Transverse colon (tissue), 4 donors: ENCODE measurements at regions not wholly inside any gene's neighbourhood (a gene's known extent, or its start where the extent isn't known, plus 50 kb on each side); places are given as distances from the start of the nearest gene placed in this dataset.

Source experiments
- DNase-seq: peaks from one replicate; pipeline ENCODE4 v3.0.0-alpha.2; 2019
- H3K27ac ChIP-seq, 4 donors: fragments of 200-600 bp; sonication (generic); 2 replicates each; pipeline ENCODE4 v1.5.1; 2016 to 2018; ENCODE audit warnings: inconsistent platforms in 4 of 4
- H3K27me3 ChIP-seq: fragments of 200-600 bp; sonication (generic); 2 replicates; pipeline ENCODE4 v1.5.1; 2017; ENCODE audit warnings: inconsistent platforms
- H3K36me3 ChIP-seq, 4 donors: fragments of 200-600 bp; sonication (generic); 2 replicates each; pipeline ENCODE4 v1.5.1; 2017 to 2019; ENCODE audit warnings: inconsistent platforms in 4 of 4
- H3K4me1 ChIP-seq, 4 donors: fragments of 200-600 bp; sonication (generic); 2 replicates each; pipeline ENCODE4 v1.5.1; 2017 to 2020; ENCODE audit warnings: inconsistent platforms in 4 of 4
- H3K4me3 ChIP-seq, 4 donors: fragments of 200-600 bp; sonication (generic); 1 replicate in 1 of 4; 2 replicates in 3 of 4; pipeline versions ENCODE4 v1.5.1 to v1.6.1; 2017 to 2019; ENCODE audit warnings: inconsistent platforms in 4 of 4
- H3K9me3 ChIP-seq, 2 donors: fragments of 200-600 bp; sonication (generic); 2 replicates each; pipeline ENCODE4 v1.5.1; 2017 to 2019; ENCODE audit warnings: inconsistent platforms in 2 of 2
- EP300 ChIP-seq: sonication (generic); formaldehyde crosslinking; IDR thresholded peaks from one replicate; pipeline ENCODE4 v1.6.1; 2017; ENCODE audit warnings: antibody characterized with exemption, low read depth
- POLR2A ChIP-seq: fragments of 450-650 bp; IDR thresholded peaks from one replicate; pipeline ENCODE4 v1.6.1; 2016; ENCODE audit warnings: antibody characterized with exemption, mild to moderate bottlenecking, moderate library complexity
- POLR2AphosphoS5 ChIP-seq, 3 donors: sonication (generic); formaldehyde crosslinking; IDR thresholded peaks; one replicate each; pipeline ENCODE4 v1.6.1; 2016; ENCODE audit warnings: antibody characterized with exemption in 3 of 3
- WGBS, 2 donors: methylation state at CpG; one replicate each; pipeline ENCODE4 v1.1.5; 2018; ENCODE audit warnings: low coverage in 1 of 2; 5-methylcytosine and 5-hydroxymethylcytosine counted together
- in situ Hi-C, 4 donors: fragments of 200-750 bp; cut with MboI; loops; one replicate each; pipeline versions ENCODE4 v1.15.0 to v1.15.1; 2017; ENCODE audit warnings: low sequenced_read_pairs in 3 of 4, low pct_ligation_motif_present in 1 of 4, low pct_unique_long_range_greater_than_20kb in 1 of 4
- intact Hi-C: fragments of 100-400 bp; cut with DNase I; formaldehyde crosslinking; loops from one replicate; pipeline ENCODE4 v1.15.1; 2023; ENCODE audit warnings: low total_unique reads
- TF ChIP-seq, protein P1 (sequence below), 5 experiments: fragments of 200-600 bp in 3 of 5; fragments of 450-650 bp in 2 of 5; sonication (generic) in 3 of 5; IDR thresholded peaks; 1 replicate in 2 of 5; 2 replicates in 3 of 5; pipeline ENCODE4 v1.5.1; 2016 to 2017; ENCODE audit warnings: antibody characterized with exemption in 5 of 5, inconsistent platforms in 3 of 5, mild to moderate bottlenecking in 2 of 5, moderate library complexity in 1 of 5

DNA sequence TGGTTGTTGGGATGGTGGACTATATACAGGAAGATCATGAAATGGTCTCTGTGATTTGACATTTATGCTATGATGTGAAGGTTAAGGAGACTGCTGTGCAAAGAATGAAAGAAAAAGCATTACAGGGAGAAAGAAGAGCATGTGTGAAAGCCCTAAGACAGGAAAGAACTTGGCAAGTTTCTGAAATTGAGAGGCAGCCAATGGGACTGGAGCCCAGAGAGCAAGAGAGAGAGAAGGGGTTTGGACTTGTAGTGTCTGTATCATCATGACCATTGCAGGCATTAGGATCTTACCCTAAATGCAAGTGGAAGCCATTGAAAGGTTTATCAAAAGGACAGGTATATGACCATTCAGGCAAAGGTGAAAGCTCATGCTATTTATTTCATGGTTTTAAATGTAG lies 147.1 kb downstream of the NAA11 start:
- Histone ChIP-seq H3K4me1 (peaks cover 0 to 5% (median 2%) of the 10 kb centered on the region in 4 donors), H3K9me3 (no peaks in the 10 kb centered on the region), H3K36me3 (no peaks in the 10 kb centered on the region), H3K27ac (no peak overlapping the region), H3K27me3 (no peaks in the 10 kb centered on the region), H3K4me3 (no peak overlapping the region)
- DNase-seq: peak; percentile 8
- intact Hi-C loops (loop anchor here (5.0 kb wide), 1 partner anchor 96 kb away; no protein-coding TSS in a partner anchor), in situ Hi-C loops (no loop called here)
- TF ChIP-seq POLR2A: no peak
- no peak for TF ChIP-seq POLR2AphosphoS5 (IDR thresholded peaks at IDR 0.05)

DNA sequence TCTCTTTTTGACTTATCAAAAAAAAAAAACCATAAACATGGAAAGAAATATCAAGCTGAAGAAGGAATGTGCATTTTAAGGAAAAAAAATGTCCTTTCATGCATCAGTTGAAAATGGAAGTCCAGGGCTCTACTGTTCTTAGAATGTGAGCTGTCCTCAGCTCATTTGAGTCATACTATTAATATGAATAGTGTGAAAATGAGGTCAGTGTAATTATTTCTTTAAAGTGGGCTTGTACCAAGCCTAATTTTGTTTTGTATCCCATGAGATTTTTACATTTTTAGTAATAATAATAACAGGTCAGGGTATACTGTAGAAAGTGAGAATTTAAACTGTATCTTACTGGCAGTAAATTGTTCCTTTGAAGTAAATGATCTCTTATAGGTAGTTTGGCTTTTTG lies 148.5 kb downstream of the NAA11 start:
- TF ChIP-seq, protein P1, sequence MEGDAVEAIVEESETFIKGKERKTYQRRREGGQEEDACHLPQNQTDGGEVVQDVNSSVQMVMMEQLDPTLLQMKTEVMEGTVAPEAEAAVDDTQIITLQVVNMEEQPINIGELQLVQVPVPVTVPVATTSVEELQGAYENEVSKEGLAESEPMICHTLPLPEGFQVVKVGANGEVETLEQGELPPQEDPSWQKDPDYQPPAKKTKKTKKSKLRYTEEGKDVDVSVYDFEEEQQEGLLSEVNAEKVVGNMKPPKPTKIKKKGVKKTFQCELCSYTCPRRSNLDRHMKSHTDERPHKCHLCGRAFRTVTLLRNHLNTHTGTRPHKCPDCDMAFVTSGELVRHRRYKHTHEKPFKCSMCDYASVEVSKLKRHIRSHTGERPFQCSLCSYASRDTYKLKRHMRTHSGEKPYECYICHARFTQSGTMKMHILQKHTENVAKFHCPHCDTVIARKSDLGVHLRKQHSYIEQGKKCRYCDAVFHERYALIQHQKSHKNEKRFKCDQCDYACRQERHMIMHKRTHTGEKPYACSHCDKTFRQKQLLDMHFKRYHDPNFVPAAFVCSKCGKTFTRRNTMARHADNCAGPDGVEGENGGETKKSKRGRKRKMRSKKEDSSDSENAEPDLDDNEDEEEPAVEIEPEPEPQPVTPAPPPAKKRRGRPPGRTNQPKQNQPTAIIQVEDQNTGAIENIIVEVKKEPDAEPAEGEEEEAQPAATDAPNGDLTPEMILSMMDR (IDR thresholded peaks at IDR 0.05): no peak
- no peak for DNase-seq
- Histone ChIP-seq H3K4me1 (peaks cover 0 to 5% (median 2%) of the 10 kb centered on the region in 4 donors), H3K9me3 (no peaks in the 10 kb centered on the region), H3K4me3 (no peak overlapping the region), H3K27me3 (no peaks in the 10 kb centered on the region), H3K36me3 (no peaks in the 10 kb centered on the region), H3K27ac (no peak overlapping the region)
- intact Hi-C loops (loop anchor here (5.0 kb wide), 1 partner anchor 95 kb away; no protein-coding TSS in a partner anchor), in situ Hi-C loops (no loop called here)

DNA sequence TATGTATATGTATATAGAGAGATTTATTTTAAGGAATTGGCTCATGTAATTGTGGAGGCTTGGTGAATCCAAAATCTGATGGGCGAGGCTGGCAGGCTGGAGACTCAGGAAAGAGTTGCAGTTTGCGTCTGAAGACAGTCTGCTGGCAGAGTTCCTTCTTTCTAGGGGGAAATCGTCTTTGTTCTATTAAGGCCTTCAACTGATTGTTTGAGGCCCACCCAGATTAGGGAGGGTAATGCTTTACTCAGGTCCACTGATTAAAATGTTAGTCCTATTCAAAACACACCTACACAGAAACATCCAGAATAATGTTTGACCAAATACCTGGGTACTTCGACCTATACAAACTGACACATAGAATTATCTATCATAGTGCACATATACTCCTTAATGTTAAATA lies 149.5 kb downstream of the NAA11 start:
- Histone ChIP-seq H3K4me1 (peaks cover 0 to 5% (median 2%) of the 10 kb centered on the region in 4 donors), H3K9me3 (no peaks in the 10 kb centered on the region), H3K4me3 (no peak overlapping the region), H3K27me3 (no peaks in the 10 kb centered on the region), H3K27ac (no peak overlapping the region), H3K36me3 (no peaks in the 10 kb centered on the region)
- WGBS, 2 donors: 71 to 78% methylated on average over 4 of the region's 4 CpGs
- intact Hi-C loops (loop anchor here (5.0 kb wide), 1 partner anchor 94 kb away; no protein-coding TSS in a partner anchor), in situ Hi-C loops (no loop called here)
- TF ChIP-seq, protein P1 (IDR thresholded peaks at IDR 0.05): no peak
- TF ChIP-seq POLR2AphosphoS5 (IDR thresholded peaks at IDR 0.05) (no peak), EP300 (no peak), POLR2A (no peak)
- no peak for DNase-seq

DNA sequence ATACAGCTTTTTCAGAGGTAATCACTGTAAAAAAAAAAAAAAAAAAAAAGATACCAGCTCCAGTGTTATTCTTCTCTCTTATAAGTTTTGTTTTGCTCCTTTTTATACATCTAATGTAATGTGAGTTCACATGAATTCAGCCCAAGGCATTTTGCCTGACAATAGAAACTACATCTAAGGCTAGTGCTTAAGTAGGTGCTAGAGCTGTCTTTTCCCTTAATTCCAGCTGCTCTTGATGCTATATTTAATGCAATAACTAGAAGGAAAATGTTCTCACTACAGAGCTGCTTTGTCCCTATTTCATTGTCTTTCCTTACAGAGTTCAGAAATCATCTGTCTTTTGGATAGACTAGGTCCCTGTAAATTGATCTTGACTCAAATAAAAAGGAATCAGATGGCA lies 150.1 kb downstream of the NAA11 start:
- peaks cover 0 to 5% (median 2%) of the 10 kb centered on the region in 4 donors for H3K4me1 ChIP-seq

More for the DNA sequence above, 150.1 kb downstream of the NAA11 start:
- no peak for DNase-seq
- Histone ChIP-seq H3K9me3 (no peaks in the 10 kb centered on the region), H3K4me3 (no peak overlapping the region), H3K27ac (no peak overlapping the region), H3K27me3 (no peaks in the 10 kb centered on the region), H3K36me3 (no peaks in the 10 kb centered on the region)
- in situ Hi-C loops (no loop called here), intact Hi-C loops (loop anchor here (5.0 kb wide), 1 partner anchor 93 kb away; no protein-coding TSS in a partner anchor)
- TF ChIP-seq EP300: no peak
- TF ChIP-seq, protein P1 (IDR thresholded peaks at IDR 0.05): no peak
- no peak for TF ChIP-seq POLR2AphosphoS5 (IDR thresholded peaks at IDR 0.05)
- no peak for TF ChIP-seq POLR2A
